HUES64 (cell line): ENCODE measurements at regions not wholly inside any gene's neighbourhood (a gene's known extent, or its start where the extent isn't known, plus 50 kb on each side); places are given as distances from the start of the nearest gene placed in this dataset.

Experiments used
- H3K27ac ChIP-seq: 2 replicates; pipeline ENCODE4 v1.7.0; 2013; ENCODE audit warnings: low read depth, low read length, inconsistent platforms
- H3K27me3 ChIP-seq: 2 replicates; pipeline ENCODE4 v1.6.1; 2013; ENCODE audit warnings: mild to moderate bottlenecking, low read length; ENCODE audit not compliant: insufficient read depth
- H3K36me3 ChIP-seq: 2 replicates; pipeline ENCODE4 v1.6.1; 2013; ENCODE audit warnings: mild to moderate bottlenecking, low read length; ENCODE audit not compliant: insufficient read depth
- H3K4me1 ChIP-seq: 2 replicates; pipeline ENCODE4 v1.6.1; 2013; ENCODE audit warnings: mild to moderate bottlenecking, low read length, moderate library complexity; ENCODE audit not compliant: insufficient read depth
- H3K4me3 ChIP-seq: 2 replicates; pipeline ENCODE4 v1.5.1; 2013; ENCODE audit warnings: mild to moderate bottlenecking, low read length, moderate library complexity
- H3K9ac ChIP-seq: 2 replicates; pipeline ENCODE4 v1.6.1; 2013; ENCODE audit warnings: mild to moderate bottlenecking, low read depth, low read length
- H3K9me3 ChIP-seq: 2 replicates; pipeline ENCODE4 v1.6.1; 2013; ENCODE audit warnings: low read depth, low read length; ENCODE audit not compliant: insufficient read depth
- WGBS: fragments of 150-250, 120-280 bp; methylation state at CpG from one replicate; pipeline ENCODE4 v1.1.7; 2013; ENCODE audit warnings: missing lambda C conversion rate; 5-methylcytosine and 5-hydroxymethylcytosine counted together

GRCh38 chr5:121671624-121672023, 180.1 kb upstream of the FTMT start:
- Histone ChIP-seq H3K9me3 (no peaks in the 10 kb centered on the region), H3K27ac (no peak overlapping the region), H3K4me3 (no peak overlapping the region), H3K9ac (no peak overlapping the region), H3K27me3 (no peaks in the 10 kb centered on the region), H3K36me3 (no peaks in the 10 kb centered on the region), H3K4me1 (no peaks in the 10 kb centered on the region)
- 96% methylated on average over 2 of the region's 2 CpGs for WGBS

GRCh38 chr5:121675924-121676323, 175.8 kb upstream of the FTMT start:
- no peak overlapping the region for H3K4me3 ChIP-seq
- H3K36me3 ChIP-seq, result no peaks in the 10 kb centered on the region
- H3K4me1 ChIP-seq, result no peaks in the 10 kb centered on the region
- no peaks in the 10 kb centered on the region for H3K27me3 ChIP-seq
- no peaks in the 10 kb centered on the region for H3K9me3 ChIP-seq
- WGBS, result 84% methylated on average over 2 of the region's 2 CpGs
- H3K27ac ChIP-seq, result no peak overlapping the region
- H3K9ac ChIP-seq, result no peak overlapping the region

- 92% methylated on average over 6 of the region's 6 CpGs for WGBS
- H3K4me1 ChIP-seq, result peaks cover 4% of the 10 kb centered on the region
- no peaks in the 10 kb centered on the region for H3K27me3 ChIP-seq
- H3K4me3 ChIP-seq, result no peak overlapping the region
- H3K9me3 ChIP-seq, result peaks cover 9% of the 10 kb centered on the region; the same call in 1 of the 2 replicates
- no peak overlapping the region for H3K9ac ChIP-seq
- H3K27ac ChIP-seq, result no peak overlapping the region
- no peaks in the 10 kb centered on the region for H3K36me3 ChIP-seq
Observed at GRCh38 chr5:121681229-121681855, 170.3 kb upstream of the FTMT start.

GRCh38 chr5:121688126-121688525, 163.6 kb upstream of the FTMT start:
- Histone ChIP-seq H3K4me3 (no peak overlapping the region), H3K27ac (no peak overlapping the region), H3K4me1 (peaks cover 8% of the 10 kb centered on the region), H3K9me3 (no peaks in the 10 kb centered on the region), H3K36me3 (no peaks in the 10 kb centered on the region), H3K9ac (no peak overlapping the region), H3K27me3 (no peaks in the 10 kb centered on the region)
- 88% methylated on average over 1 of the region's 1 CpG for WGBS

DNA sequence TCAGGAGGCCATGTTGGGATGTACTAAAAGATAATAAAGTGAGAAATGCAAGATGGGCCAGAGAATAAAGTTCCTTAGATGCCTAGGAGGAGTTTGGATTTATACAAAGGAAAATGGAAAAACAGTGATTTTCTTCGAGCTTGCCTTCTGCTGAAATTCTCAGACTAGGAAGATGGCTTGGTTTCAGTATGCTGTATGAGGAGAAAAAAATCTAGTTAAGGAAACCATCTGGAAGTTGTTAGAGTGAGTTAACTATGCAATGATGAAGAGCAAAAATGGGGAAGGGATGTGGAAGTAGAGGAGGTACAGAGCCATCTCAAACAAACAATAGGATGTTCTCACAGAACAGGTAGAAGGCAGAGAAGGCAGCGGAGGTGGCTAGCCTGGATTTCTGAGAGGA, 162.9 kb upstream of the FTMT start:
- Histone ChIP-seq H3K9me3 (no peaks in the 10 kb centered on the region), H3K27ac (no peak overlapping the region), H3K9ac (no peak overlapping the region), H3K4me3 (no peak overlapping the region), H3K27me3 (no peaks in the 10 kb centered on the region), H3K4me1 (peaks cover 8% of the 10 kb centered on the region), H3K36me3 (no peaks in the 10 kb centered on the region)
- 94% methylated on average over 2 of the region's 2 CpGs for WGBS

GRCh38 chr5:121691478-121691877, 160.2 kb upstream of the FTMT start:
- Histone ChIP-seq H3K36me3 (no peaks in the 10 kb centered on the region), H3K9ac (no peak overlapping the region), H3K27me3 (no peaks in the 10 kb centered on the region), H3K27ac (peak overlapping the region; percentile 18; the same call in 1 of the 2 replicates), H3K4me3 (no peak overlapping the region), H3K4me1 (peaks cover 13% of the 10 kb centered on the region), H3K9me3 (no peaks in the 10 kb centered on the region)

DNA sequence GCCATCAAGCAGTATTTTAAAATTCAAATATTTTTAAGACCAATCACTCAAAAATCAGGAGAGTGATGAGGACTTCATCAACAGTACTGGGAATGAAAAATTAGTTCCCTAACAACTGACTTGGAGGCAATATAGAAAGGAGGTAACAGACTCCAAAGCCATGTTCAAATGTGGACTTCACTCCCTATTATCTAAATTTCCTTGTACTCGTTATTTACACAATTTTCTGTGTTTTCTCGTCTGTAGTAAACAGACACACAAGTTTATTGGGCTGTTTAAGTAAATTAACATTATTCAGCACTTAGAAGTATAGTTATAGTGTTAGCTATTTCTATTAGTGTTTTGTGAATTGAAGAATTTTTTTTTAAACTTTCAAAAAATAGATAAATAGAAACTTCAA, 159.5 kb upstream of the FTMT start:
- H3K9me3 ChIP-seq, result no peaks in the 10 kb centered on the region
- H3K27ac ChIP-seq, result no peak overlapping the region; the same call in 1 of the 2 replicates
- no peaks in the 10 kb centered on the region for H3K36me3 ChIP-seq
- no peak overlapping the region for H3K4me3 ChIP-seq
- WGBS, result 92% methylated on average over 2 of the region's 2 CpGs
- H3K4me1 ChIP-seq, result peaks cover 13% of the 10 kb centered on the region
- no peak overlapping the region for H3K9ac ChIP-seq
- H3K27me3 ChIP-seq, result no peaks in the 10 kb centered on the region

DNA sequence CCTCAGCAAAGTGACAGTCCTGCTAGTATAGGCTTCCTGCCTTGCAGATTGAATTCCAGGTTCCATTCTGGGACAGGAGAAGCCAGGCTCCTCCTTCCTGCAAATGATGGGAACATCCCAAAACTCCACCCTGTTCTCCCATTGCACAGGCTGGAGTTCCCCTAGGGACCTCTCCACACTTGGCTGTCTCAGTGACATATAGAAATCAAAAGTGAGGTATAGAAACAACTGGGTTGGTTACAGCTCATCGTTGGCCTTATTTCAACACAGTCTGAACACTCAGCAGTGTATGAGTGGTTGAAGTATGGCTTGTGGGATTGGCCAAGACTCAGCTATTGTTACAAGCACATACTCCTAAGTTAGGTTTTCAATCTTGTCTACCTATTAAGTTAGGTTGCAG, 157.8 kb upstream of the FTMT start:
- WGBS, result 94% methylated on average over 1 of the region's 1 CpG
- H3K4me3 ChIP-seq, result no peak overlapping the region
- no peaks in the 10 kb centered on the region for H3K36me3 ChIP-seq
- H3K9ac ChIP-seq, result no peak overlapping the region
- no peaks in the 10 kb centered on the region for H3K9me3 ChIP-seq
- H3K27me3 ChIP-seq, result no peaks in the 10 kb centered on the region
- H3K4me1 ChIP-seq, result peaks cover 13% of the 10 kb centered on the region
- no peak overlapping the region; the same call in 1 of the 2 replicates for H3K27ac ChIP-seq

GRCh38 chr5:121695307-121695706, 156.4 kb upstream of the FTMT start:
- Histone ChIP-seq H3K4me1 (peaks cover 13% of the 10 kb centered on the region), H3K27ac (no peak overlapping the region), H3K36me3 (no peaks in the 10 kb centered on the region), H3K9ac (no peak overlapping the region), H3K4me3 (no peak overlapping the region), H3K9me3 (no peaks in the 10 kb centered on the region), H3K27me3 (no peaks in the 10 kb centered on the region)
- 94% methylated on average over 2 of the region's 2 CpGs for whole genome bisulfite sequencing

DNA sequence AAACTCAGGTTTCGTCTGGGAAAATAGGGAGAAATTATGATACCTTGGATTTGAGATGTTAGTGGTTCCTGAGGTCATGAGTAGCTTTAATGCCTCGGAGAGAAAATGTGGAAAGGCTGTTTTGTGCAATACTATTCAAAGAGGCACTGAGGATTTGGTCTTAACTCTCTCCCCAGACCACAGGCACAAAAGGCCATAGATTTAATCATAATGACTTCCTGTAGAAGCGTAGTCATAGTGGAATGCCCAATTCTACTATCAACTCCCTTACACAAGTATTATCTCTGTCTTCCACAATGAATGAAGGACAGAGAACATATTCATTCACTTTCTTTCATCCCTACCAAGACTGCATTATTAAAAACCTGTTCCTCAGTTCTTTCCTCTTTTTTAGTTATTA, 153.0 kb upstream of the FTMT start:
- Histone ChIP-seq H3K27me3 (no peaks in the 10 kb centered on the region), H3K36me3 (no peaks in the 10 kb centered on the region), H3K4me3 (no peak overlapping the region), H3K4me1 (peaks cover 9% of the 10 kb centered on the region), H3K27ac (no peak overlapping the region), H3K9me3 (no peaks in the 10 kb centered on the region), H3K9ac (no peak overlapping the region)
- WGBS, result 90% methylated on average over 3 of the region's 3 CpGs

DNA sequence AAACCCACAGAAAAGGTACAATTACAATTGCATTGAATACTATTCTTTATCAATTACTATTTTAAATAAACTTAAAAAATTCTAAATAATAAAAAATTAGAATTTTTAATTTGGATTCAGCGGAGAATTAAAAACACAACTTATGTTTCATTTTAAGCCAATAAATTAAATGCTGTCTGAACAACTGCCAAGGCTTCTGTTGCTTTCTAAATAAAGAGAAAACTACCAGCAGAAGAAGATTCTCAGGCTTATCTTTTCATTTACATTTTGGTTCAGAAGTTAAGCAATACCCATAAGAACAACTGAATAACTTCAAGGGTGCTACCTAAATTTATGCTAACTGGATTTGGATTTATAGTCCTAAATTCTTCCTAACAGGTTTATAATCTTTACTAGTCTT, 150.0 kb upstream of the FTMT start:
- H3K4me1 ChIP-seq, result no peaks in the 10 kb centered on the region

DNA sequence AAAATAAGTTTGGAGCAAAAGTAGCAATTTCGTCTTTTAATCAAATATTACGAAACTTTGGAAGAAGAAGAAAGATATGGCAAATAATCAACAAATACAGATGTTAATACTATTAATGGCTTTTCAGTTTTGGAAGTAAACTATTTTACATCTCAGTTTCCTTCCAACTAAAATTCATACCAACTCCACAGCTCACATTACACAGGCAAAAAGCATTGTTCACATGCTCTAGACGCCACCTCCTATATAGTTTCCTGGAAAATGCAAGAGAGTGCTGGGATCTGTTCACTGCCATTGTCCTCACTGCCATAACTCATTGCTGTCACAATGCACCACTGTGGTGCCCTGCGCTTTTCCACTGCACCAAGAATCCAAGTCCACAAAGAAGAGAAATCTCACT, 149.0 kb upstream of the FTMT start:
- no peak overlapping the region for H3K27ac ChIP-seq
- H3K36me3 ChIP-seq, result no peaks in the 10 kb centered on the region
- H3K4me3 ChIP-seq, result no peak overlapping the region
- no peaks in the 10 kb centered on the region for H3K9me3 ChIP-seq
- no peaks in the 10 kb centered on the region for H3K4me1 ChIP-seq
- H3K9ac ChIP-seq, result no peak overlapping the region
- 87% methylated on average over 2 of the region's 4 CpGs for WGBS
- no peaks in the 10 kb centered on the region for H3K27me3 ChIP-seq

More for the DNA sequence above, 150.0 kb upstream of the FTMT start:
- Histone ChIP-seq H3K9ac (no peak overlapping the region), H3K9me3 (no peaks in the 10 kb centered on the region), H3K36me3 (no peaks in the 10 kb centered on the region), H3K27ac (no peak overlapping the region), H3K27me3 (no peaks in the 10 kb centered on the region), H3K4me3 (no peak overlapping the region)
- 86% methylated on average over 1 of the region's 1 CpG for WGBS
